GM18505 (cell line): ENCODE measurements at regions not wholly inside any gene's neighbourhood (a gene's known extent, or its start where the extent isn't known, plus 50 kb on each side); places are given as distances from the start of the nearest gene placed in this dataset.

Experiments
- ATAC-seq: cut with Tn5 transposase; IDR thresholded peaks from one replicate; pipeline ENCODE4 v1.9.1; 2021; ENCODE audit not compliant: unreplicated experiment
- POLR2A ChIP-seq: IDR thresholded peaks from 4 replicates; pipeline ENCODE4 v1.6.1; 2011; ENCODE audit warnings: borderline replicate concordance; ENCODE audit not compliant: insufficient read depth, insufficient read length; ENCODE audit errors: extremely low read depth

DNA sequence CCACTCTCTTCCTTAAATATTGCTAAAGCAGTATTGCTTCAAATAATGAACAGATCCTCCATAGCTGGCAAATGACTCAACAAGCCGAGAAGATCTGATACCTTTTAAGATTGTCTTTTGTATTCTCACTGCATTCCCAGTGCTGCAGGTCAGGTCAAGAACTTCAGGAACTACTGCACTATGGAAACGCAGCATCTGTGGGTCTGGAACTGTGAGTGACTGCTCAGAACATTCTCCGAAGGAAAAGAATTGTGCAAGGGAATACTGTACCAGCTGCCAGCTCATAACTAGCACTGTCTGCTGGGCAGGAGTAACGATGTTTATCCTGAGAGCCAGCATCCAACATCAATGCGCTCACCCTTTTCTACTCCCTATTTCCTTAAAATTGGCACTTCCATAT is 348.0 kb upstream of the SOX5 start:
- ATAC-seq: no peak
- no peak for TF ChIP-seq POLR2A

DNA sequence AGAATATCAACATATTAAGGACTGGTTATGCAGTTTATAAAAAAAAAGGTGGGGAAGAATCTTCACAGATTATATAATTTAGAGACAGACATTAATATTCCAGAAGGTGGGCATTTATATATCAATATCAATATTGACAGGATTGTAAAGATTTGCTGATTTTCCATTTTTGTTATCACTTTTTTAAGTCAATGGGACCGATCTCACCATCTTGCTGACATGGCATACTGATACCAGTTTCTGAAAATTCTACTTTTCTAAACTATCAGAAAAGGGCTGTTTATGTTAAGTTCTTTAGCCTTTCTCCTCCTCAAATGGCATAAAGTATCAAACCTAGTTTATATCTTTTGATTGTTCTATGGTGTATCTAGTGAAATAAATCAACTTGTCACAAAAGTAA is 344.1 kb upstream of the SOX5 start:
- ATAC-seq: no peak
- no peak for TF ChIP-seq POLR2A

DNA sequence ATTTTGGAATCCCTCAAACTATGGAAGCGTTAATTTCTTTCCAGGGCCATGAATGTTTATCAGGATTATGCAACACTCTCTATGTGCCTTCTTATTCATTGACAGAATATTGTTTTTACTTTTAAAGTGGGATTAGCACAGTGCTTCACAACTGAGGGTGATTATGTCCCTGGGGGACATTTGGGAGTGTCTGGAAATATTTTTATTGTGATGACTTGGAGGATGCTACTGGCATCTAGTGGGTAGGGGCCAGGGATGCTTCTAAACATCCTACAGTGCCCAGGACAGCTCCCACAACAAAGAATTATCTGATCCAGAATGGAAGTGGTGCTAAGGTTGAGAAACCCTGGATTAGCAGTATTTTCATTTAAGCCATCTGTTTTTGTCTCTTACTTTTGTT is 338.5 kb upstream of the SOX5 start:
- no peak for ATAC-seq
- no peak for TF ChIP-seq POLR2A

DNA sequence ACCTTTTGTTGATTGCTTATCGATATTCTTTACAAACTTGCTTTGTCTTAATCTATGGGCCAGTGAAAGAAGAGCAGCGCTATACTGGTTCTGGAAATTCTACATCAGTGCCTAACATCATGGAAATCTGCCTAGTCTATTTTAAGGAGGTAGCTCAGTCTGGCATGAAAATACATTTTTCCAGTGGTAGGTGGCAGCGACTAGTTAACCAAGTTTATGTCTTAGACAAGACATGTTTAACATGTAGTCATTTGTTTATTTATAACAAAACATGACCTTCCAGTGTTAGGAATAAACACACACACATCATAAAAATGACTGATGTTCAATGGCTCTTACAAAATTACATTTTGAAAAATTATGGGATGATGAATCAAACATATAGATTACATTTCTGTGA is 336.0 kb upstream of the SOX5 start:
- ATAC-seq: no peak
- no peak for TF ChIP-seq POLR2A

DNA sequence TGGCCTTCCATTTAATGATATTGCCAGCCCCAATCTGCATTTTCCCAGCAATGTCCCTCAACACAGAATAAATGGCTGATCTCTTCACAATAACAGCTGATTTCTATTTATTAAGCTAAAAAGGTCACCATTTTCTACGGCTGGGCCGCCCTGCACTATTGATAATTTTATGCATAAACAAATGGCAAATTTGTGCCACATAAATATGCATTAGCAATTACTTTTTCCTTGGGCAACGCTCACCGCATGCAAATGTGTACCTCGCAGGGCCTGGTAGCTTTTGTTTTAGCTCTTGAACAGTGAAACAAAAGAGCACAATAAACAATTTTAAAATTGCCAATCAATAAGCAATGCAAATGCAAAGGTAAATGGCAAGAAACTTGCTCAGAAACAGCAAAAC is 331.9 kb upstream of the SOX5 start:
- TF ChIP-seq POLR2A: no peak
- no peak for ATAC-seq

DNA sequence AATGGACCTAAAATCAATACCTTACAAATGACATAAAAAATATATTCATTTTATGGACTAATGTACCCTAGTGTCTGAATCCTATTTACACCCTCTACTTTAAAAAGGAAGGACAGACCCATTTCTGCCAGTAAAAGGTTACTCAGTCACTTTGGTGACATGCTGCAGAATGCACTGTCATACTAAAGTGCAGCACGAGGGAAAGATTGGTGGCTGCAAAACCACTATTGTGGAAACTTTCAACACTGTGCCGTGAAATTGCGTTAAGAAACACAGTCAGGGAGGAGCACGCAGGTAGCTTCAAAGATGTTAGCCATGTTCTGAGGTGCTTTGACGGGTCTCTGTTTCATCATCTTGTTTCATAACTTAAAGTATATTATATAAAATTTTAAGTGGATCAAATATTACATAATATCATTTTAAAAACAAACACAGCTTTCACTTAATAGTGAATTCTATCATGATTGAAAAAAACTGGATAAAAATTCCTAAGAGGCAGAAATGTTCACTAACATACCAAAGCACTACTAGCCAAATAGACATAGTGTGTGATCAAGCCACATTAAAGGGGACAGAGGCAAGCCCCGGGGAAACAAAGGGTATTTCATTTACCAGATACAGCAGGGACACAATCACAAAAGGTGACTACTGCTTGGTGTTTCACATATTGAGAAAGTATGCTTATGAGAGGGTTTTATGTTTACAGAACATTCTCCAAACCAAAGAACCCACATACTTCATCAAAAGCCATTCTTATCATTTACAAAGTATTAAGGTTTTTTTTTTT is 330.8 kb upstream of the SOX5 start:
- no peak for TF ChIP-seq POLR2A

DNA sequence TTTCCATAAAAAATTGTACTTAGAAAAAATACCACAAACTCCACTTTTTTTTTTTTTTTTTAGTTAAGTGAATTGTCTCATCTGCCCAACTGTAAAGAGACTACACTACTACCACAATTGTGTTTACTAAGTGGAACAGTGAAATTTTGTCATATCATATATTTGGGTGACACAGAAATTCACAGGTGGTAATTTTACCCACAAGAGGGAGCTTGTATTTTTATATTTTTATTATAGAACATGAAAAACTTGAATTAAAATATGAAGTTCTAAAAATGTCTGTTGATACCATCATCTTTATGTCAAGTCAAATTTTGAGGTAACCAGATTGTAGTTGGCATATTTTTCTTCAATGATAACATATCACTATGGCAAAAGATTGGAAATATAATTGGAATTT is 329.4 kb upstream of the SOX5 start:
- no peak for ATAC-seq
- TF ChIP-seq POLR2A: no peak

More for the DNA sequence above, 330.8 kb upstream of the SOX5 start:
- ATAC-seq: no peak

DNA sequence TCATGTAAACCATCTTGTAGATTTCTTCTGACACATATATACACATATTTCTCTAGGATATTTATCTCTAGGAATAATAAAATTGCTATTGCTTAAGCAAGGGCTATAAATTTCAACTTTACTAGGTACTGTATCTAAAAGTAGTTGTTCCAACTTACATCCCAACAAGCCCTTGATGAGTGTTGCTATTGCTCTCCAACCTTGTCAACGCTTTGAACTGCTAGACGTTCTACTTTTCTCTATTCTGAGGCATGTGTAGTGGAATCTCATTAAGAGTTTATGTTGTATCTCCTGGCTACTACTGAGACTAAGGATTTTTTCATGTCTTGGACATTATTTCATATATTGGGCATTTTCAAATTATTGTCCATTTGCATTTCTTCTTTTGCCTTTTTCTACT is 321.5 kb upstream of the SOX5 start:
- no peak for TF ChIP-seq POLR2A
- no peak for ATAC-seq

DNA sequence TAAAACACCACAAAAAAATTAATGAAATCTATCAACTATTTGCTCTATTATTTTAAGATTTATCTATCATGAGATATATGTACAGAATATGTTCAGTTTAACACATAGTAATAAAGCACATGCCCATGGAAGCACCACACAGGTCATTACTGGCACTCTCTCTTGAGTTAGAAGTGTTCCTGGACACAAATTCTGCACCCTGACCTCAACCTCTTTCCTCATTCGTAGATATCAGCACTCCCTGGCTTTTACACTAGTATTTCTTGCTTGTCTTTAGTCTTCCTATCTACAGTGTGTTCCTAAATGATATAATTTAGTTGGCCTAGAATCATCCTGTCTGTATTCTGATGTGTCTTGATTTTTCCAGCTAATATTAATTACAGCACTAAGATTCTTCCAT is 321.0 kb upstream of the SOX5 start:
- TF ChIP-seq POLR2A: no peak
- ATAC-seq: no peak

DNA sequence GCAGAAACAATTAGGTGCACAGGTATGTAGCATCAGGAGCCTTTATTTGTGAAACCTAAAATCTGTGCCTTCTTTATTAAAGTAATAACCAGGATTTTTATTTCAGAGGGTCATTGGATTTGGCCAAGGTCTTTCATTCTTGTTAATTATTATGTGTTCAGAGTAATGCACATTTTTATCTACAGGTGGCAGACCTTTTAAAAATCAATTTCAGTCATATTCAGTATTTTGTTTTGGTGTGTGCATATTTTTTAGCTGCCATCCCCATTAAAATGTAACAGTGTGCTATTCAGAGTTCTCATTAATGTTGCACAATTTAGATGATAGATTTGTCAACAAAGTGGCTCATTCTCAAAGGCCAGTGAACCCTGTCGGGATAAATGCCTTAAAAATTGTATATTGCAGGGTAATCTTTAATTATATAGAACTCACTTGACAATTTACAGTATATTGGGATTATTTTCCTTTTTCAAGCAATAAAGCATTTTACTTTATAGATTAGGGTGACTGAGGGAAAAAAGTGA is 319.3 kb upstream of the SOX5 start:
- ATAC-seq: no peak
- TF ChIP-seq POLR2A: no peak

DNA sequence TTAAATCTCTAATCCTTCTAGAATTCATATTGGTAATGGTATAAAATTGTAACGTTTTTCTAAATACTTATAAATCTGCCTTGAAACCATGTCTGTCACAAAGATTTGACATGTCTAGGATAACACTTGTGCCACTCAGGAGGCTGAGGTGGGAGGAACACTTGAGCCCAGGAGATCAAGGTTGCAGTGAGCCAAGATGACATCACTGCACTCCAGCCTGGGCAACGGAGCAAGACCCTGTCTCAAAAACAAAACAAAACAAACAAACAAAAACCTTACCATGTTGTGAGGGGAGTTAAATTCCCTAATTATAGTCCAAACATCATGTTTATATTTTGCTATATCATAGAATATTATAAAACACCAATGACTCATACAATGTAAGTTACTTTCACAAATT is 317.5 kb upstream of the SOX5 start:
- TF ChIP-seq POLR2A: no peak
- ATAC-seq: no peak

DNA sequence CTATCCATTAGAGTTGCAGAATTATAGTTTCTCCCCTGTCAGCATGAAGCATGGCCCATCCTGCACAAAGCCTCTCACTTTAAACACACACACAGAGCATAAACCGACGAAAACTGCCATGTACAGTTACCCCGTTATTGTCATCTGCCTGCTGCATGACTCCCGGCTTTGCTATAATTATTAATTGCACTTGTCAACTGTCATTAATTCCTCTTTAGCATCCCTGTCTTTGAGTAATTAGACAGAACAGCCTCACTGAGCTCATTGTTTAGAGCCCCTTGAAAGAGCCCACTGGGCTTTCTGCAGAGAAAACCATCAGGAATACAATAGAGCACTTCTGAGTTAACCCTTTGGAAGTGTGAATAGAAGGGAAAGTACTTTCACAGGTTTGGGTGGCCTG is 307.2 kb upstream of the SOX5 start:
- TF ChIP-seq POLR2A: no peak
- no peak for ATAC-seq

DNA sequence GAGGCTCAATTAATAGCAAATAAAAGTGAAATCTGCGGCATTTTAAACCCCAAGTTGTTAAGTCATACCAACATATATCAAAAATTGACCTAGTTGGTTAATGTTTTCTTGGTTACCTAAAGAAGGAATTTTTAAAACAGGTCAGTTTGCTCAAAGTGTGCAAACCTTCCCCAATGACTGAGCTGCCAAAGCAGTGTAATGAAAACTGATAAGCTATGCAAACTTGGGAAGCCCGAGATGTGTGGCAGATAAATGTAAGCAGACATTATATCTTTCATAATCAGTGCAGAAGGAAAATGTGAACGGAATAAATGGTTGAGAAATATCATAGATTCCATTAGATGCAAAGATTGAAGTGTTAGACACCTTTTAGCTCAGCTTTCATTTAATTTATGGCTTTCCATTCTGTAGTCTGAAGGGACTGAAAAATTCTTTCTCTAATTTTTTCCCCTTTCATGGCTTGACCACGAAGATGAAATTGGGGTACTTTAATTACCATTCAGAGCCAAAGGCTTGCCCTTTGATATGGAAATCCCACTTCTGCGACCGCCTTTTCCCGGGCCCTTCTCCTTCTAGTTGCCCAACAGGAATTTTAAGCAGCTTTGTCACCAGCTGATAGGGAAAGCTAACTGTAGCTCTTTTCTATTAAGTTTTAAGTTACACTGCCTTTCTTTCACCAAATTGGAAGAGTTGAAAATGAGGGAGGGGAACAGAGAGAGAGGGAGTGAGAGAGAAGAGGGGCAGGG is 306.6 kb upstream of the SOX5 start:
- no peak for ATAC-seq
- no peak for TF ChIP-seq POLR2A

DNA sequence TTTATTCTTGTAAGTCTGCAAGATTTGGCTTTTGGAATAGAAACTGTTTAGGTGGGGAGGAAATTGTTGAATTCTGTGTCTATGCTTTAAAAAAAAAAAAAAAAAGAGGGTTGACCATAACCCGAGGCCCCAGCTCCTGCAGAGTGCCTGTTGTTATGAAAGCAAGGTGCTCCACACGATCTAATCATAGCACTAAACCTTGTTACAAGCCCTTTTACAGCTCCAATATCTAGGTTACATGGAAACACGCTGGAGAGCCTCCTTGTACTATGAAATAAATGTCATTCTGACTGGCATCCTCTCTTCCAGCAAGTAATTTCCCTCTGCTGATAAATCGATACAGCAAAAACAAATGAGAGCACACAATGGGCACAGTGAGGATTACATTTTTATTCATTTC is 303.1 kb upstream of the SOX5 start:
- no peak for TF ChIP-seq POLR2A
- no peak for ATAC-seq
